HCT116 (cell line): ENCODE measurements at regions not wholly inside any gene's neighbourhood (a gene's known extent, or its start where the extent isn't known, plus 50 kb on each side); places are given as distances from the start of the nearest gene placed in this dataset.

ENCODE experiments used
- ATAC-seq: fragments of 200-7000 bp; cut with Tn5 transposase; 2 replicates; pipeline ENCODE4 v1.9.1; 2020; ENCODE audit warnings: mild to moderate bottlenecking, moderate library complexity
- BruUV-seq: library from RNA; stranded (reverse); fragments of 400-500 nt; replicated peaks from 2 replicates; lab custom pipeline; 2021; lab: Mats Ljungman, UMichigan
- CTCF ChIA-PET: fragments of 300-600 bp; sonication (Branson Sonifier 250); formaldehyde crosslinking; loops from one replicate; lab custom pipeline; 2021; ENCODE audit warnings: antibody characterized with exemption; lab: Charles Lee
- POLR2A ChIA-PET: fragments of 300-600, 350-600 bp; sonication (Branson Sonifier 250); formaldehyde crosslinking; loops from one replicate; lab custom pipeline; 2021; ENCODE audit warnings: antibody characterized with exemption; lab: Charles Lee
- RAD21 ChIA-PET, 2 experiments: fragments of 300-600 bp; sonication (Branson Sonifier 250); formaldehyde crosslinking; loops; one replicate each; lab custom pipeline; 2023; ENCODE audit warnings: low total read pairs in 2 of 2; ENCODE audit not compliant: uncharacterized antibody in 2 of 2, unreplicated experiment in 2 of 2, low non-redundant PET in 1 of 2; lab: Charles Lee
- DNase-seq: peaks from one replicate; pipeline ENCODE4 v3.0.0-alpha.2; 2010; ENCODE audit warnings: low read depth, low spot score
- H2AFZ ChIP-seq: fragments of 200-600 bp; shearing (Covaris generic), sonication (generic); 2 replicates; pipeline ENCODE4 v1.6.1; 2017; ENCODE audit warnings: low read depth, mixed run types, mixed read lengths, antibody characterized with exemption, low read length; ENCODE audit not compliant: poor library complexity, severe bottlenecking
- H3K27ac ChIP-seq: 2 replicates; pipeline ENCODE4 v1.5.1; 2012; ENCODE audit warnings: low read depth, low read length
- H3K27me3 ChIP-seq: fragments of 200-600 bp; sonication (generic); 2 replicates; pipeline ENCODE4 v1.6.1; 2016; ENCODE audit warnings: mixed run types, low read length, mixed read lengths; ENCODE audit not compliant: insufficient read depth
- H3K36me3 ChIP-seq, 2 experiments: fragments of 200-500 bp in 1 of 2; fragments of 200-600 bp in 1 of 2; sonication (Bioruptor generic) in 1 of 2; sonication (generic) in 1 of 2; 2 replicates each; pipeline versions ENCODE4 v1.5.1 to v1.6.1; 2014 to 2016; ENCODE audit warnings: low read length in 2 of 2, inconsistent platforms in 1 of 2, mixed read lengths in 1 of 2, mixed run types in 1 of 2; ENCODE audit not compliant: insufficient read depth in 2 of 2, control insufficient read depth in 1 of 2
- H3K4me1 ChIP-seq, 2 experiments: fragments of 200-600 bp in 1 of 2; sonication (generic) in 1 of 2; 2 replicates each; pipeline versions ENCODE4 v1.5.1 to v1.6.1; 2012 to 2017; ENCODE audit warnings: low read length in 2 of 2, inconsistent platforms in 1 of 2, mild to moderate bottlenecking in 1 of 2, mixed read lengths in 1 of 2, mixed run types in 1 of 2, moderate library complexity in 1 of 2; ENCODE audit not compliant: insufficient read depth in 2 of 2, control insufficient read depth in 1 of 2
- H3K4me2 ChIP-seq: fragments of 200-600 bp; sonication (generic); 2 replicates; pipeline ENCODE4 v1.6.1; 2017; ENCODE audit warnings: mixed run types, low read length, mixed read lengths
- H3K4me3 ChIP-seq, 2 experiments: fragments of 200-600 bp in 1 of 2; sonication (generic) in 1 of 2; replicated peaks in 1 of 2; 2 replicates each; pipeline ENCODE4 v1.5.1; 2011 to 2016; ENCODE audit warnings: low read length in 2 of 2, control low read depth in 1 of 2, low read depth in 1 of 2, mild to moderate bottlenecking in 1 of 2, mixed read lengths in 1 of 2, mixed run types in 1 of 2
- H3K79me2 ChIP-seq: fragments of 200-600 bp; sonication (generic); 2 replicates; pipeline ENCODE4 v1.6.1; 2017; ENCODE audit warnings: mild to moderate bottlenecking, mixed run types, low read length, moderate library complexity, mixed read lengths; ENCODE audit not compliant: insufficient read depth
- H3K9ac ChIP-seq: fragments of 200-600 bp; sonication (generic); 2 replicates; pipeline ENCODE4 v1.6.1; 2016; ENCODE audit warnings: low read length, mixed read lengths
- H3K9me2 ChIP-seq: fragments of 200-600 bp; sonication (generic), shearing (Covaris generic); 2 replicates; pipeline ENCODE4 v1.6.1; 2017; ENCODE audit warnings: mixed run types, mild to moderate bottlenecking, moderate library complexity; ENCODE audit not compliant: insufficient read depth
- H3K9me3 ChIP-seq, 2 experiments: fragments of 200-500 bp in 1 of 2; fragments of 200-600 bp in 1 of 2; sonication (Bioruptor generic) in 1 of 2; sonication (generic) in 1 of 2; 2 replicates each; pipeline ENCODE4 v1.6.1; 2014 to 2017; ENCODE audit warnings: low read length in 2 of 2, mixed read lengths in 2 of 2, inconsistent platforms in 1 of 2, low read depth in 1 of 2, mild to moderate bottlenecking in 1 of 2, mixed run types in 1 of 2, moderate library complexity in 1 of 2; ENCODE audit not compliant: control insufficient read depth in 1 of 2, insufficient read depth in 1 of 2
- H4K20me1 ChIP-seq: fragments of 200-600 bp; sonication (generic), shearing (Covaris generic); 2 replicates; pipeline ENCODE4 v1.6.1; 2017; ENCODE audit warnings: mixed run types, mild to moderate bottlenecking, moderate library complexity; ENCODE audit not compliant: insufficient read depth
- ATF3 ChIP-seq: IDR thresholded peaks from 2 replicates; pipeline ENCODE4 v1.6.1; 2012
- CBX3 ChIP-seq: IDR thresholded peaks from 2 replicates; pipeline ENCODE4 v1.6.1; 2012; ENCODE audit warnings: low read depth
- CEBPB ChIP-seq: IDR thresholded peaks from 2 replicates; pipeline ENCODE4 v1.6.1; 2012; ENCODE audit warnings: low read depth
- CTCF ChIP-seq, 3 experiments: fragments of 200-600 bp in 1 of 3; sonication (generic) in 1 of 3; IDR thresholded peaks in 2 of 3; conservative IDR thresholded peaks in 1 of 3; 2 replicates each; pipeline ENCODE4 v1.5.1; 2012 to 2017; ENCODE audit warnings: low read depth in 2 of 3, low read length in 2 of 3, antibody characterized with exemption in 1 of 3, borderline replicate concordance in 1 of 3, control low read depth in 1 of 3, mild to moderate bottlenecking in 1 of 3, mixed read lengths in 1 of 3, mixed run types in 1 of 3, moderate library complexity in 1 of 3; ENCODE audit not compliant: insufficient read depth in 1 of 3
- ELF1 ChIP-seq: IDR thresholded peaks from 2 replicates; pipeline ENCODE4 v1.6.1; 2012; ENCODE audit warnings: low read depth, borderline replicate concordance
- EZH2 ChIP-seq: fragments of 200-600 bp; sonication (generic); IDR thresholded peaks from 2 replicates; pipeline ENCODE4 v1.6.1; 2017; ENCODE audit warnings: antibody characterized with exemption, mixed run types
- EZH2phosphoT487 ChIP-seq: fragments of 200-600 bp; IDR thresholded peaks from 2 replicates; pipeline ENCODE4 v1.6.1; 2018; ENCODE audit warnings: antibody characterized with exemption, borderline replicate concordance
- MAX ChIP-seq: IDR thresholded peaks from 2 replicates; pipeline ENCODE4 v1.6.1; 2012
- POLR2AphosphoS5 ChIP-seq: IDR thresholded peaks from 2 replicates; pipeline ENCODE4 v1.6.1; 2011; ENCODE audit warnings: mild to moderate bottlenecking, low read depth, low read length, moderate library complexity
- RAD21 ChIP-seq: IDR thresholded peaks from 2 replicates; pipeline ENCODE4 v1.6.1; 2012; ENCODE audit warnings: low read depth, mild to moderate bottlenecking
- REST ChIP-seq: IDR thresholded peaks from 2 replicates; pipeline ENCODE4 v1.6.1; 2012; ENCODE audit warnings: low read depth
- SIN3A ChIP-seq: IDR thresholded peaks from 2 replicates; pipeline ENCODE4 v1.6.1; 2012; ENCODE audit warnings: low read depth
- SP1 ChIP-seq: IDR thresholded peaks from 2 replicates; pipeline ENCODE4 v1.6.1; 2012; ENCODE audit warnings: low read depth
- SRF ChIP-seq: IDR thresholded peaks from 2 replicates; pipeline ENCODE4 v1.6.1; 2012; ENCODE audit warnings: low read depth
- TCF7L2 ChIP-seq: IDR thresholded peaks from 2 replicates; pipeline ENCODE4 v1.7.0; 2011; ENCODE audit warnings: borderline replicate concordance, inconsistent platforms; ENCODE audit not compliant: insufficient read depth, insufficient read length; ENCODE audit errors: extremely low read depth
- YY1 ChIP-seq: IDR thresholded peaks from 2 replicates; pipeline ENCODE4 v1.6.1; 2011; ENCODE audit warnings: low read length, low read depth, moderate library complexity, mild to moderate bottlenecking; ENCODE audit not compliant: insufficient replicate concordance; ENCODE audit errors: extremely low read depth
- ZBTB33 ChIP-seq: IDR thresholded peaks from 2 replicates; pipeline ENCODE4 v1.6.1; 2011; ENCODE audit warnings: mild to moderate bottlenecking, low read length, moderate library complexity; ENCODE audit not compliant: insufficient replicate concordance; ENCODE audit errors: extremely low read depth
- ZFX ChIP-seq: fragments of 450-650 bp; IDR thresholded peaks from 2 replicates; pipeline ENCODE4 v1.6.1; 2017
- ZNF274 ChIP-seq: fragments of 200-500 bp; sonication (Bioruptor generic); IDR thresholded peaks from 2 replicates; pipeline ENCODE4 v1.6.1; 2014; ENCODE audit warnings: mild to moderate bottlenecking, low read depth, low read length, inconsistent platforms
- intact Hi-C: fragments of 100-400 bp; cut with micrococcal nuclease; formaldehyde crosslinking; loops from 2 replicates; pipeline ENCODE4 v1.10.0; 2022

GRCh38 chrX:150085881-150086280 lies 147.6 kb upstream of the EOLA2 start:
- ATAC-seq (no peak), DNase-seq (no peak)
- no peak overlapping the region for H3K4me3 ChIP-seq
- no peak overlapping the region for H3K27ac ChIP-seq
- ChIA-PET CTCF (no interaction called here), RAD21 (no interaction called here)
- no peaks in the 10 kb centered on the region for H3K9me3 ChIP-seq
- intact Hi-C loops, result no loop called here
- H3K4me2 ChIP-seq, result no peak overlapping the region
- no peak overlapping the region for H3K9ac ChIP-seq
- TF ChIP-seq POLR2AphosphoS5 (no peak), CBX3 (no peak), ZBTB33 (no peak), SP1 (no peak), RAD21 (no peak), TCF7L2 (no peak), ZFX (no peak), EZH2 (no peak), CEBPB (no peak), YY1 (no peak), SIN3A (no peak), SRF (no peak), ELF1 (no peak), EZH2phosphoT487 (no peak), ZNF274 (no peak), CTCF (IDR thresholded peaks at IDR 0.05 in 2 of 3, conservative IDR thresholded peaks at IDR 0.05 in 1 of 3; ENCODE audit: borderline replicate concordance in 1 of 3, insufficient read depth in 1 of 3, low read depth in 2 of 3, low read length in 2 of 3) (no peak), MAX (no peak), ATF3 (no peak), REST (no peak)
- TF ChIP-seq, all 23 proteins: peak for 0
- Histone ChIP-seq H3K9me2 (no peaks in the 10 kb centered on the region), H4K20me1 (no peaks in the 10 kb centered on the region), H3K36me3 (no peaks in the 10 kb centered on the region), H2AFZ (no peak overlapping the region), H3K4me1 (no peaks in the 10 kb centered on the region), H3K79me2 (no peaks in the 10 kb centered on the region), H3K27me3 (no peaks in the 10 kb centered on the region)
- POLR2A ChIA-PET, result no interaction called here
- BruUV-seq, result no TSS peak
